Transverse colon (tissue), 4 donors: ENCODE measurements at regions not wholly inside any gene's neighbourhood (a gene's known extent, or its start where the extent isn't known, plus 50 kb on each side); places are given as distances from the start of the nearest gene placed in this dataset.

Experiments
- DNase-seq: peaks from one replicate; pipeline ENCODE4 v3.0.0-alpha.2; 2019
- H3K27ac ChIP-seq, 4 donors: fragments of 200-600 bp; sonication (generic); 2 replicates each; pipeline ENCODE4 v1.5.1; 2016 to 2018; ENCODE audit warnings: inconsistent platforms in 4 of 4
- H3K27me3 ChIP-seq: fragments of 200-600 bp; sonication (generic); 2 replicates; pipeline ENCODE4 v1.5.1; 2017; ENCODE audit warnings: inconsistent platforms
- H3K36me3 ChIP-seq, 4 donors: fragments of 200-600 bp; sonication (generic); 2 replicates each; pipeline ENCODE4 v1.5.1; 2017 to 2019; ENCODE audit warnings: inconsistent platforms in 4 of 4
- H3K4me1 ChIP-seq, 4 donors: fragments of 200-600 bp; sonication (generic); 2 replicates each; pipeline ENCODE4 v1.5.1; 2017 to 2020; ENCODE audit warnings: inconsistent platforms in 4 of 4
- H3K4me3 ChIP-seq, 4 donors: fragments of 200-600 bp; sonication (generic); 1 replicate in 1 of 4; 2 replicates in 3 of 4; pipeline versions ENCODE4 v1.5.1 to v1.6.1; 2017 to 2019; ENCODE audit warnings: inconsistent platforms in 4 of 4
- H3K9me3 ChIP-seq, 2 donors: fragments of 200-600 bp; sonication (generic); 2 replicates each; pipeline ENCODE4 v1.5.1; 2017 to 2019; ENCODE audit warnings: inconsistent platforms in 2 of 2
- CTCF ChIP-seq, 5 experiments: fragments of 200-600 bp in 3 of 5; fragments of 450-650 bp in 2 of 5; sonication (generic) in 3 of 5; IDR thresholded peaks; 1 replicate in 2 of 5; 2 replicates in 3 of 5; pipeline ENCODE4 v1.5.1; 2016 to 2017; ENCODE audit warnings: antibody characterized with exemption in 5 of 5, inconsistent platforms in 3 of 5, mild to moderate bottlenecking in 2 of 5, moderate library complexity in 1 of 5
- EP300 ChIP-seq: sonication (generic); formaldehyde crosslinking; IDR thresholded peaks from one replicate; pipeline ENCODE4 v1.6.1; 2017; ENCODE audit warnings: antibody characterized with exemption, low read depth
- POLR2A ChIP-seq: fragments of 450-650 bp; IDR thresholded peaks from one replicate; pipeline ENCODE4 v1.6.1; 2016; ENCODE audit warnings: antibody characterized with exemption, mild to moderate bottlenecking, moderate library complexity
- POLR2AphosphoS5 ChIP-seq, 3 donors: sonication (generic); formaldehyde crosslinking; IDR thresholded peaks; one replicate each; pipeline ENCODE4 v1.6.1; 2016; ENCODE audit warnings: antibody characterized with exemption in 3 of 3
- WGBS, 2 donors: methylation state at CpG; one replicate each; pipeline ENCODE4 v1.1.5; 2018; ENCODE audit warnings: low coverage in 1 of 2; 5-methylcytosine and 5-hydroxymethylcytosine counted together
- in situ Hi-C, 4 donors: fragments of 200-750 bp; cut with MboI; loops; one replicate each; pipeline versions ENCODE4 v1.15.0 to v1.15.1; 2017; ENCODE audit warnings: low sequenced_read_pairs in 3 of 4, low pct_ligation_motif_present in 1 of 4, low pct_unique_long_range_greater_than_20kb in 1 of 4
- intact Hi-C: fragments of 100-400 bp; cut with DNase I; formaldehyde crosslinking; loops from one replicate; pipeline ENCODE4 v1.15.1; 2023; ENCODE audit warnings: low total_unique reads

GRCh38 chr11:105227363-105227762 is 87.8 kb upstream of the CARD18 start:
- TF ChIP-seq CTCF (IDR thresholded peaks at IDR 0.05): no peak
- TF ChIP-seq POLR2AphosphoS5 (IDR thresholded peaks at IDR 0.05): no peak
- no peak for TF ChIP-seq POLR2A
- TF ChIP-seq EP300: no peak
- H3K9me3 ChIP-seq: no peaks in the 10 kb centered on the region
- no peak overlapping the region for H3K4me3 ChIP-seq
- H3K27me3 ChIP-seq: no peaks in the 10 kb centered on the region
- H3K36me3 ChIP-seq: no peaks in the 10 kb centered on the region
- peaks cover 0 to 12% (median 0%) of the 10 kb centered on the region in 4 donors for H3K4me1 ChIP-seq
- intact Hi-C loops (no loop called here), in situ Hi-C loops (no loop called here)
- DNase-seq: no peak
- no peak overlapping the region for H3K27ac ChIP-seq

GRCh38 chr11:105226766-105227165 is 87.2 kb upstream of the CARD18 start:
- Histone ChIP-seq H3K27me3 (no peaks in the 10 kb centered on the region), H3K4me3 (no peak overlapping the region), H3K9me3 (no peaks in the 10 kb centered on the region), H3K4me1 (peaks cover 0 to 12% (median 0%) of the 10 kb centered on the region in 4 donors), H3K36me3 (no peaks in the 10 kb centered on the region), H3K27ac (no peak overlapping the region)
- in situ Hi-C loops (no loop called here), intact Hi-C loops (no loop called here)
- no peak for TF ChIP-seq POLR2A
- WGBS, 2 donors: 56 to 59% methylated on average over 2 of the region's 2 CpGs
- no peak for DNase-seq

- no peak for TF ChIP-seq EP300
- TF ChIP-seq CTCF (IDR thresholded peaks at IDR 0.05): no peak
- TF ChIP-seq POLR2AphosphoS5 (IDR thresholded peaks at IDR 0.05): no peak
- TF ChIP-seq POLR2A: no peak
- in situ Hi-C loops: no loop called here
Observed at GRCh38 chr11:105226091-105226490, 86.5 kb upstream of the CARD18 start.

GRCh38 chr11:105224482-105225253 is 85.1 kb upstream of the CARD18 start:
- intact Hi-C loops (no loop called here), in situ Hi-C loops (no loop called here)
- WGBS, 2 donors: 72 to 82% methylated on average over 2 to 4 of the region's 4 CpGs
- H3K27ac ChIP-seq: no peak overlapping the region
- no peaks in the 10 kb centered on the region for H3K36me3 ChIP-seq
- H3K4me1 ChIP-seq: no peaks in the 10 kb centered on the region
- H3K4me3 ChIP-seq: no peak overlapping the region
- DNase-seq: no peak
- H3K27me3 ChIP-seq: no peaks in the 10 kb centered on the region
- no peaks in the 10 kb centered on the region for H3K9me3 ChIP-seq
- TF ChIP-seq EP300: no peak
- TF ChIP-seq POLR2A: no peak
- no peak for TF ChIP-seq POLR2AphosphoS5 (IDR thresholded peaks at IDR 0.05)
- no peak for TF ChIP-seq CTCF (IDR thresholded peaks at IDR 0.05)

More at GRCh38 chr11:105226091-105226490, 86.5 kb upstream of the CARD18 start:
- Histone ChIP-seq H3K27ac (no peak overlapping the region), H3K36me3 (no peaks in the 10 kb centered on the region), H3K4me1 (peaks cover 0 to 12% (median 0%) of the 10 kb centered on the region in 4 donors), H3K4me3 (no peak overlapping the region), H3K27me3 (no peaks in the 10 kb centered on the region), H3K9me3 (no peaks in the 10 kb centered on the region)
- DNase-seq: no peak
- intact Hi-C loops: no loop called here

GRCh38 chr11:105220121-105220520 is 80.6 kb upstream of the CARD18 start:
- no peak overlapping the region for H3K4me3 ChIP-seq
- H3K27me3 ChIP-seq: no peaks in the 10 kb centered on the region
- H3K4me1 ChIP-seq: no peaks in the 10 kb centered on the region
- DNase-seq: no peak
- in situ Hi-C loops: no loop called here
- 76 to 79% methylated on average over 4 to 5 of the region's 5 CpGs for WGBS, 2 donors
- H3K9me3 ChIP-seq: no peaks in the 10 kb centered on the region
- intact Hi-C loops: no loop called here
- H3K36me3 ChIP-seq: no peaks in the 10 kb centered on the region
- no peak overlapping the region for H3K27ac ChIP-seq
- TF ChIP-seq POLR2AphosphoS5 (IDR thresholded peaks at IDR 0.05) (no peak), POLR2A (no peak), EP300 (no peak), CTCF (IDR thresholded peaks at IDR 0.05) (no peak)
